SK-N-SH (cell line): ENCODE measurements at regions not wholly inside any gene's neighbourhood (a gene's known extent, or its start where the extent isn't known, plus 50 kb on each side); places are given as distances from the start of the nearest gene placed in this dataset.

Source experiments
- CTCF ChIA-PET: fragments of 300-600, 350-600 bp; formaldehyde crosslinking; extraction: SDS; loops from one replicate; lab custom pipeline; 2021; lab: Yijun Ruan, JAX
- POLR2A ChIA-PET: fragments of 350-600 bp; sonication (Branson Sonifier 250); formaldehyde crosslinking; extraction: SDS; loops from one replicate; lab custom pipeline; 2020; ENCODE audit warnings: antibody characterized with exemption, inconsistent platforms; lab: Yijun Ruan, JAX
- DNase-seq: peaks from one replicate; pipeline ENCODE4 v3.0.0; 2012
- H2AFZ ChIP-seq: fragments of 200-600 bp; sonication (generic); 2 replicates; pipeline ENCODE4 v1.8.1; 2016; ENCODE audit warnings: antibody characterized with exemption, mild to moderate bottlenecking, low read depth
- H3F3A ChIP-seq: fragments of 200-600 bp; sonication (generic); replicated peaks from 2 replicates; pipeline ENCODE3; 2016; ENCODE audit warnings: antibody characterized with exemption, mild to moderate bottlenecking; ENCODE audit not compliant: insufficient read depth
- H3K27ac ChIP-seq, 2 experiments: fragments of 200-500 bp in 1 of 2; fragments of 200-600 bp in 1 of 2; sonication (Bioruptor generic) in 1 of 2; sonication (generic), shearing (Covaris generic) in 1 of 2; 2 replicates each; pipeline versions ENCODE4 v1.5.1 to v1.6.1; 2014 to 2016; ENCODE audit warnings: low read depth in 2 of 2, inconsistent platforms in 1 of 2, low read length in 1 of 2, mild to moderate bottlenecking in 1 of 2, mixed read lengths in 1 of 2
- H3K27me3 ChIP-seq: fragments of 200-600 bp; sonication (generic), shearing (Covaris generic); 2 replicates; pipeline ENCODE4 v1.6.1; 2016; ENCODE audit warnings: mixed run types; ENCODE audit not compliant: insufficient read depth
- H3K36me3 ChIP-seq, 2 experiments: fragments of 200-500 bp in 1 of 2; fragments of 200-600 bp in 1 of 2; sonication (Bioruptor generic) in 1 of 2; sonication (generic) in 1 of 2; replicated peaks in 1 of 2; 2 replicates each; pipeline versions ENCODE3 to v1.5.1; 2014 to 2016; ENCODE audit warnings: low read length in 1 of 2, mild to moderate bottlenecking in 1 of 2; ENCODE audit not compliant: insufficient read depth in 2 of 2, control insufficient read depth in 1 of 2
- H3K4me1 ChIP-seq, 2 experiments: fragments of 200-500 bp in 1 of 2; fragments of 200-600 bp in 1 of 2; sonication (Bioruptor generic) in 1 of 2; sonication (generic), shearing (Covaris generic) in 1 of 2; 2 replicates each; pipeline versions ENCODE4 v1.5.1 to v1.6.1; 2014 to 2016; ENCODE audit warnings: low read depth in 1 of 2, low read length in 1 of 2, mixed run types in 1 of 2; ENCODE audit not compliant: insufficient read depth in 2 of 2, control insufficient read depth in 1 of 2
- H3K4me2 ChIP-seq: fragments of 200-600 bp; sonication (generic), shearing (Covaris generic); 2 replicates; pipeline ENCODE4 v1.6.1; 2017; ENCODE audit warnings: mixed run types
- H3K4me3 ChIP-seq, 2 experiments: fragments of 200-500 bp in 1 of 2; fragments of 200-600 bp in 1 of 2; sonication (Bioruptor generic) in 1 of 2; sonication (generic), shearing (Covaris generic) in 1 of 2; 2 replicates each; pipeline versions ENCODE4 v1.5.1 to v1.8.1; 2014 to 2016; ENCODE audit warnings: low read depth in 2 of 2, inconsistent platforms in 1 of 2, low read length in 1 of 2, mild to moderate bottlenecking in 1 of 2, mixed read lengths in 1 of 2, moderate library complexity in 1 of 2
- H3K79me2 ChIP-seq: fragments of 200-600 bp; sonication (generic); 2 replicates; pipeline ENCODE4 v1.8.1; 2017; ENCODE audit warnings: mild to moderate bottlenecking; ENCODE audit not compliant: insufficient read depth
- H3K9ac ChIP-seq: fragments of 200-600 bp; sonication (generic); 2 replicates; pipeline ENCODE4 v1.6.1; 2017; ENCODE audit warnings: mixed run types
- H3K9me2 ChIP-seq: fragments of 200-600 bp; sonication (generic); 2 replicates; pipeline ENCODE4 v1.6.1; 2017; ENCODE audit warnings: mixed run types
- H3K9me3 ChIP-seq: fragments of 200-600 bp; sonication (generic); 2 replicates; pipeline ENCODE4 v1.6.1; 2017; ENCODE audit warnings: mixed run types, mild to moderate bottlenecking, moderate library complexity
- H4K20me1 ChIP-seq: fragments of 200-600 bp; sonication (generic); 2 replicates; pipeline ENCODE4 v1.6.1; 2017; ENCODE audit warnings: mild to moderate bottlenecking, mixed run types; ENCODE audit not compliant: insufficient read depth
- CHD2 ChIP-seq: fragments of 150-350 bp; IDR thresholded peaks from 2 replicates; pipeline ENCODE4 v1.6.1; 2018; ENCODE audit warnings: low read length; ENCODE audit not compliant: partially characterized antibody
- CTCF ChIP-seq: fragments of 200-600 bp; sonication (generic); IDR thresholded peaks from 2 replicates; pipeline ENCODE4 v1.6.1; 2017; ENCODE audit warnings: antibody characterized with exemption, mild to moderate bottlenecking, moderate library complexity
- ELF1 ChIP-seq: IDR thresholded peaks from 2 replicates; pipeline ENCODE4 v1.4.0; 2012
- EP300 ChIP-seq, 2 experiments: IDR thresholded peaks; 2 replicates each; pipeline versions ENCODE4 v1.4.0 to v1.6.1; 2012; ENCODE audit warnings: borderline replicate concordance in 1 of 2, low read depth in 1 of 2, low read length in 1 of 2
- FOXJ3 ChIP-seq: sonication (generic); formaldehyde crosslinking; IDR thresholded peaks from 2 replicates; pipeline ENCODE4 v1.5.1; 2020; ENCODE audit warnings: mild to moderate bottlenecking, missing genetic modification reagents
- FOXM1 ChIP-seq: IDR thresholded peaks from 2 replicates; pipeline ENCODE4 v1.4.0; 2012; ENCODE audit warnings: low read depth, mild to moderate bottlenecking
- GABPA ChIP-seq: IDR thresholded peaks from 2 replicates; pipeline ENCODE4 v1.4.0; 2012; ENCODE audit warnings: low read depth, mild to moderate bottlenecking
- GATA2 ChIP-seq: sonication (generic); formaldehyde crosslinking; IDR thresholded peaks from 2 replicates; pipeline ENCODE4 v1.5.0; 2020; ENCODE audit warnings: mild to moderate bottlenecking, missing genetic modification reagents
- IRF3 ChIP-seq: fragments of 150-350 bp; IDR thresholded peaks from 2 replicates; pipeline ENCODE4 v1.6.1; 2016; ENCODE audit warnings: mild to moderate bottlenecking, low read depth, low read length
- JUND ChIP-seq: IDR thresholded peaks from 2 replicates; pipeline ENCODE4 v1.4.0; 2012
- MAX ChIP-seq: IDR thresholded peaks from 2 replicates; pipeline ENCODE4 v1.4.0; 2012; ENCODE audit warnings: low read depth
- NRF1 ChIP-seq: IDR thresholded peaks from 2 replicates; pipeline ENCODE4 v1.6.1; 2012; ENCODE audit warnings: low read depth, mild to moderate bottlenecking, low read length
- POLR2AphosphoS5 ChIP-seq: IDR thresholded peaks from 2 replicates; pipeline ENCODE4 v1.6.1; 2012; ENCODE audit warnings: low read depth, low read length
- REST ChIP-seq: IDR thresholded peaks from 2 replicates; pipeline ENCODE4 v1.6.1; 2012; ENCODE audit warnings: mild to moderate bottlenecking, low read depth, low read length, moderate library complexity
- TAF1 ChIP-seq: IDR thresholded peaks from 2 replicates; pipeline ENCODE4 v1.6.1; 2012; ENCODE audit warnings: low read depth, mild to moderate bottlenecking, low read length, moderate library complexity, borderline replicate concordance
- USF2 ChIP-seq: fragments of 150-350 bp; IDR thresholded peaks from 2 replicates; pipeline ENCODE4 v1.6.1; 2017; ENCODE audit warnings: antibody characterized with exemption, low read length, low read depth, borderline replicate concordance
- WGBS: methylation state at CpG from one replicate; pipeline ENCODE4 v1.1.6; 2017; ENCODE audit warnings: low lambda C conversion rate; 5-methylcytosine and 5-hydroxymethylcytosine counted together

- Histone ChIP-seq H3K9me2 (no peaks in the 10 kb centered on the region), H3K36me3 (no peaks in the 10 kb centered on the region), H3F3A (no peaks in the 10 kb centered on the region), H3K9ac (no peak overlapping the region), H3K27me3 (no peaks in the 10 kb centered on the region), H3K27ac (no peak overlapping the region), H3K4me3 (no peak overlapping the region), H3K79me2 (no peaks in the 10 kb centered on the region), H3K4me1 (no peaks in the 10 kb centered on the region), H3K4me2 (no peak overlapping the region), H4K20me1 (no peaks in the 10 kb centered on the region), H3K9me3 (no peaks in the 10 kb centered on the region), H2AFZ (no peak overlapping the region)
- TF ChIP-seq FOXM1 (no peak), USF2 (no peak), REST (no peak), CTCF (no peak), GATA2 (no peak), IRF3 (no peak), FOXJ3 (CRISPR knock-in tag) (no peak), CHD2 (no peak), ELF1 (no peak), MAX (no peak), TAF1 (no peak), JUND (no peak), POLR2AphosphoS5 (no peak), NRF1 (no peak), GABPA (no peak), EP300 (IDR thresholded peaks at IDR 0.05; ENCODE audit: borderline replicate concordance in 1 of 2, low read depth in 1 of 2, low read length in 1 of 2) (no peak)
- CTCF ChIA-PET: no interaction called here
- POLR2A ChIA-PET: no interaction called here
- WGBS: 18% methylated on average over 18 of the region's 18 CpGs
- no peak for DNase-seq
Measured at GRCh38 chr22:48827904-48828555, 999.6 kb downstream of the BRD1 start.
